OCI-LY1 (cell line): ENCODE measurements at regions not wholly inside any gene's neighbourhood (a gene's known extent, or its start where the extent isn't known, plus 50 kb on each side); places are given as distances from the start of the nearest gene placed in this dataset.

Source experiments
- H2AFZ ChIP-seq: fragments of 200-600 bp; sonication (generic), shearing (Covaris generic); 2 replicates; pipeline ENCODE4 v1.6.0; 2014; ENCODE audit warnings: antibody characterized with exemption, mild to moderate bottlenecking, low read length
- H3F3A ChIP-seq: fragments of 200-600 bp; sonication (generic), shearing (Covaris generic); 2 replicates; pipeline ENCODE4 v1.6.0; 2014; ENCODE audit warnings: mild to moderate bottlenecking, antibody characterized with exemption, low read length, moderate library complexity; ENCODE audit not compliant: insufficient read depth
- H3K27ac ChIP-seq: fragments of 200-600 bp; sonication (generic); 2 replicates; pipeline ENCODE4 v1.5.1; 2014; ENCODE audit warnings: low read length, mixed run types, mild to moderate bottlenecking, low read depth; ENCODE audit not compliant: poor library complexity, severe bottlenecking
- H3K27me3 ChIP-seq: fragments of 200-600 bp; sonication (generic); 2 replicates; pipeline ENCODE4 v1.6.0; 2014; ENCODE audit warnings: antibody characterized with exemption, mild to moderate bottlenecking, low read length, moderate library complexity; ENCODE audit not compliant: insufficient read depth
- H3K36me3 ChIP-seq: fragments of 200-600 bp; sonication (generic); 2 replicates; pipeline ENCODE4 v1.6.1; 2014; ENCODE audit warnings: mild to moderate bottlenecking, antibody characterized with exemption, low read length, moderate library complexity, mixed read lengths; ENCODE audit not compliant: insufficient read depth
- H3K4me1 ChIP-seq: fragments of 200-600 bp; sonication (generic); 2 replicates; pipeline ENCODE4 v1.5.1; 2014; ENCODE audit warnings: mild to moderate bottlenecking, low read length, moderate library complexity; ENCODE audit not compliant: insufficient read depth, severe bottlenecking
- H3K4me2 ChIP-seq: fragments of 200-600 bp; sonication (generic), shearing (Covaris generic); 2 replicates; pipeline ENCODE4 v1.6.1; 2014; ENCODE audit warnings: low read length
- H3K4me3 ChIP-seq: fragments of 200-600 bp; sonication (generic); 2 replicates; pipeline ENCODE4 v1.5.1; 2014; ENCODE audit warnings: low read length, low read depth, mild to moderate bottlenecking, mixed read lengths; ENCODE audit not compliant: poor library complexity, severe bottlenecking
- H3K79me2 ChIP-seq: fragments of 200-600 bp; shearing (Covaris generic); 2 replicates; pipeline ENCODE4 v1.6.1; 2016; ENCODE audit warnings: mixed run types, low read length, mixed read lengths; ENCODE audit not compliant: insufficient read depth
- H3K9ac ChIP-seq: fragments of 200-600 bp; sonication (generic), shearing (Covaris generic); 2 replicates; pipeline ENCODE4 v1.6.1; 2014; ENCODE audit warnings: mild to moderate bottlenecking, low read length, mixed read lengths
- H3K9me2 ChIP-seq: fragments of 200-600 bp; sonication (generic), shearing (Covaris generic); 2 replicates; pipeline ENCODE4 v1.6.1; 2014; ENCODE audit warnings: low read depth, mild to moderate bottlenecking, low read length, mixed read lengths
- H3K9me3 ChIP-seq: fragments of 200-600 bp; shearing (Covaris generic); 2 replicates; pipeline ENCODE4 v1.6.1; 2014; ENCODE audit warnings: low read length, mixed read lengths
- H4K20me1 ChIP-seq: fragments of 200-600 bp; sonication (generic), shearing (Covaris generic); 2 replicates; pipeline ENCODE4 v1.6.0; 2016; ENCODE audit warnings: mild to moderate bottlenecking, low read length; ENCODE audit not compliant: insufficient read depth
- CTCF ChIP-seq: fragments of 200-600 bp; sonication (generic), shearing (Covaris generic); IDR thresholded peaks from 2 replicates; pipeline ENCODE4 v1.5.1; 2017; ENCODE audit warnings: mild to moderate bottlenecking, antibody characterized with exemption, low read length, moderate library complexity, mixed read lengths
- EZH2 ChIP-seq: fragments of 200-600 bp; sonication (generic), shearing (Covaris generic); IDR thresholded peaks from 2 replicates; pipeline ENCODE4 v1.8.0; 2017; ENCODE audit warnings: borderline replicate concordance, mixed run types, mild to moderate bottlenecking, antibody characterized with exemption, low read length, moderate library complexity, mixed read lengths

GRCh38 chr4:125975861-125976397, 661.2 kb downstream of the FAT4 start:
- no peaks in the 10 kb centered on the region for H3K9me2 ChIP-seq
- H3K4me2 ChIP-seq, result no peak overlapping the region
- no peak overlapping the region for H3K9ac ChIP-seq
- H3K79me2 ChIP-seq, result no peaks in the 10 kb centered on the region
- H3K27ac ChIP-seq, result no peak overlapping the region
- no peaks in the 10 kb centered on the region for H4K20me1 ChIP-seq
- H3K4me3 ChIP-seq, result no peak overlapping the region
- no peaks in the 10 kb centered on the region for H3K9me3 ChIP-seq
- H3K36me3 ChIP-seq, result no peaks in the 10 kb centered on the region
- no peak for TF ChIP-seq EZH2
- no peaks in the 10 kb centered on the region for H3K27me3 ChIP-seq
- H2AFZ ChIP-seq, result no peak overlapping the region
- no peaks in the 10 kb centered on the region for H3K4me1 ChIP-seq
- H3F3A ChIP-seq, result no peaks in the 10 kb centered on the region

GRCh38 chr4:125979950-125980349, 665.2 kb downstream of the FAT4 start:
- H3K4me3 ChIP-seq, result no peak overlapping the region
- no peak overlapping the region for H3K4me2 ChIP-seq
- no peaks in the 10 kb centered on the region for H3K27me3 ChIP-seq
- no peaks in the 10 kb centered on the region for H3K79me2 ChIP-seq
- no peaks in the 10 kb centered on the region for H3K4me1 ChIP-seq
- H3K27ac ChIP-seq, result no peak overlapping the region
- no peaks in the 10 kb centered on the region for H3K9me3 ChIP-seq
- no peaks in the 10 kb centered on the region for H3K9me2 ChIP-seq
- no peaks in the 10 kb centered on the region for H3K36me3 ChIP-seq
- H2AFZ ChIP-seq, result no peak overlapping the region
- H4K20me1 ChIP-seq, result no peaks in the 10 kb centered on the region
- H3K9ac ChIP-seq, result no peak overlapping the region
- no peak for TF ChIP-seq CTCF
- no peak for TF ChIP-seq EZH2
- no peaks in the 10 kb centered on the region for H3F3A ChIP-seq

- Histone ChIP-seq H3K27me3 (no peaks in the 10 kb centered on the region), H3K9me2 (no peaks in the 10 kb centered on the region), H3K4me2 (no peak overlapping the region)
These were observed 668.4 kb downstream of the FAT4 start for GRCh38 chr4:125983168-125983567.

More at GRCh38 chr4:125983168-125983567, 668.4 kb downstream of the FAT4 start:
- Histone ChIP-seq H3K79me2 (no peaks in the 10 kb centered on the region), H3K36me3 (no peaks in the 10 kb centered on the region), H4K20me1 (no peaks in the 10 kb centered on the region), H3K4me3 (no peak overlapping the region), H3F3A (no peaks in the 10 kb centered on the region), H3K4me1 (no peaks in the 10 kb centered on the region), H3K9ac (no peak overlapping the region), H3K9me3 (no peaks in the 10 kb centered on the region), H2AFZ (no peak overlapping the region), H3K27ac (no peak overlapping the region)
- TF ChIP-seq CTCF (no peak), EZH2 (no peak)
